GM12878 (cell line): ENCODE measurements at regions not wholly inside any gene's neighbourhood (a gene's known extent, or its start where the extent isn't known, plus 50 kb on each side); places are given as distances from the start of the nearest gene placed in this dataset.

Source experiments
- ATAC-seq: fragments of 200-7000 bp; cut with Tn5 transposase; 3 replicates; pipeline ENCODE4 v1.9.1; 2020; ENCODE audit warnings: mild to moderate bottlenecking, moderate library complexity
- BruUV-seq: library from RNA; stranded (reverse); fragments of 400-500 nt; replicated peaks from 2 replicates; lab custom pipeline; 2021; lab: Mats Ljungman, UMichigan
- CTCF ChIA-PET: fragments of 300-600 bp; sonication (Branson Sonifier 250); formaldehyde crosslinking; extraction: SDS; loops from one replicate; lab custom pipeline; 2021; ENCODE audit warnings: inconsistent platforms; lab: Yijun Ruan, JAX
- POLR2A ChIA-PET: fragments of 350-600 bp; formaldehyde crosslinking; extraction: SDS; loops from one replicate; lab custom pipeline; 2021; ENCODE audit warnings: inconsistent platforms; lab: Charles Lee
- RAD21 ChIA-PET: fragments of 300-600 bp; sonication (Branson Sonifier 250); formaldehyde crosslinking; loops from one replicate; lab custom pipeline; 2023; ENCODE audit warnings: antibody characterized with exemption; ENCODE audit not compliant: unreplicated experiment; lab: Charles Lee
- SMC1A ChIA-PET: fragments of 300-600 bp; sonication (Branson Sonifier 250); formaldehyde crosslinking; loops from one replicate; lab custom pipeline; 2023; ENCODE audit not compliant: unreplicated experiment, uncharacterized antibody; lab: Charles Lee
- DNase-seq: peaks from one replicate; pipeline ENCODE4 v3.0.0-alpha.2; 2011; ENCODE audit warnings: low read depth, low spot score
- FAIRE-seq: peaks from 3 replicates; lab custom pipeline; 2011; peaks lifted over from hg19 to GRCh38; lab: Jason Lieb, UNC
- H2AFZ ChIP-seq: 2 replicates; pipeline ENCODE4 v1.6.0; 2011; ENCODE audit warnings: low read depth, low read length, control low read depth; ENCODE audit not compliant: control insufficient read depth
- H3K27ac ChIP-seq: 2 replicates; pipeline ENCODE4 v1.5.1; 2011; ENCODE audit warnings: control low read depth; ENCODE audit not compliant: control insufficient read depth, insufficient read depth
- H3K27me3 ChIP-seq, 2 experiments: replicated peaks in 1 of 2; 2 replicates each; pipeline versions ENCODE4 v1.6.0 to v1.6.1; 2011; ENCODE audit warnings: low read length in 1 of 2; ENCODE audit not compliant: control insufficient read depth in 2 of 2, insufficient read depth in 2 of 2
- H3K36me3 ChIP-seq, 2 experiments: 2 replicates each; pipeline ENCODE4 v1.5.1; 2011; ENCODE audit warnings: low read length in 1 of 2; ENCODE audit not compliant: control insufficient read depth in 2 of 2, insufficient read depth in 2 of 2
- H3K4me1 ChIP-seq: 2 replicates; pipeline ENCODE4 v1.6.1; 2011; ENCODE audit warnings: mild to moderate bottlenecking, low read length, moderate library complexity, mixed read lengths; ENCODE audit not compliant: control insufficient read depth, insufficient read depth
- H3K4me2 ChIP-seq: 2 replicates; pipeline ENCODE4 v1.6.0; 2011; ENCODE audit warnings: control low read depth; ENCODE audit not compliant: control insufficient read depth, insufficient read depth
- H3K4me3 ChIP-seq: fragments of 200-600 bp; sonication (generic); 2 replicates; pipeline ENCODE4 v1.5.1; 2016
- H3K79me2 ChIP-seq: 2 replicates; pipeline ENCODE4 v1.6.0; 2011; ENCODE audit warnings: low read length; ENCODE audit not compliant: control insufficient read depth, insufficient read depth
- H3K9ac ChIP-seq: 2 replicates; pipeline ENCODE4 v1.8.0; 2011; ENCODE audit warnings: low read length, control low read depth, mixed read lengths; ENCODE audit not compliant: control insufficient read depth, insufficient read depth
- H3K9me3 ChIP-seq: replicated peaks from 3 replicates; pipeline ENCODE4 v1.5.1; 2011; ENCODE audit warnings: mild to moderate bottlenecking, low read length; ENCODE audit not compliant: control insufficient read depth, insufficient read depth
- H4K20me1 ChIP-seq: 2 replicates; pipeline ENCODE4 v1.6.0; 2011; ENCODE audit not compliant: control insufficient read depth, insufficient read depth
- ATF3 ChIP-seq: IDR thresholded peaks from 2 replicates; pipeline ENCODE4 v1.6.1; 2011; ENCODE audit warnings: low read depth, mild to moderate bottlenecking, low read length, moderate library complexity, borderline replicate concordance; ENCODE audit errors: extremely low read depth
- CEBPB ChIP-seq, 2 experiments: fragments of 150-350 bp in 1 of 2; IDR thresholded peaks; 2 replicates each; pipeline ENCODE4 v1.6.1; 2012 to 2014; ENCODE audit warnings: low read depth in 2 of 2, low read length in 2 of 2, borderline replicate concordance in 1 of 2, inconsistent platforms in 1 of 2
- EED ChIP-seq: sonication (generic); IDR thresholded peaks from 2 replicates; pipeline ENCODE4 v1.6.1; 2016; ENCODE audit warnings: antibody characterized with exemption, low read depth
- GABPA ChIP-seq: IDR thresholded peaks from 2 replicates; pipeline ENCODE4 v1.6.1; 2014; ENCODE audit warnings: antibody characterized with exemption, low read depth, mild to moderate bottlenecking, inconsistent platforms
- IKZF2 ChIP-seq, 2 experiments: fragments of 450-650 bp; IDR thresholded peaks; 2 replicates each; pipeline ENCODE4 v1.6.1; 2017; ENCODE audit warnings: mild to moderate bottlenecking in 2 of 2, moderate library complexity in 2 of 2
- MEF2A ChIP-seq: IDR thresholded peaks from 2 replicates; pipeline ENCODE4 v1.6.1; 2011; ENCODE audit warnings: low read depth, mild to moderate bottlenecking, low read length, moderate library complexity; ENCODE audit not compliant: insufficient read depth
- RCOR1 ChIP-seq: conservative IDR thresholded peaks from 2 replicates; pipeline ENCODE4 v1.6.1; 2012; ENCODE audit warnings: low read depth, low read length, improper control_type of control experiment
- SMC3 ChIP-seq: IDR thresholded peaks from 2 replicates; pipeline ENCODE4 v1.6.1; 2011; ENCODE audit warnings: low read length, improper control_type of control experiment, borderline replicate concordance
- SUPT20H ChIP-seq: IDR thresholded peaks from 2 replicates; pipeline ENCODE4 v1.6.1; 2011; ENCODE audit warnings: low read depth, mild to moderate bottlenecking, low read length, moderate library complexity, borderline replicate concordance; ENCODE audit not compliant: control insufficient read depth
- WRNIP1 ChIP-seq: IDR thresholded peaks from 2 replicates; pipeline ENCODE4 v1.6.1; 2011; ENCODE audit warnings: low read depth, low read length, improper control_type of control experiment, borderline replicate concordance
- WGBS: methylation state at CpG from one replicate; pipeline ENCODE4 v1.1.6; 2016; ENCODE audit warnings: low lambda C conversion rate; ENCODE audit not compliant: insufficient replicate concordance, insufficient coverage; ENCODE audit errors: missing lambda C conversion rate; 5-methylcytosine and 5-hydroxymethylcytosine counted together
- in situ Hi-C: fragments of 300-500 bp; cut with MboI; formaldehyde crosslinking; loops from 9 replicates; pipeline ENCODE4 v1.14.3; 2018; ENCODE audit warnings: mixed read lengths
- intact Hi-C: fragments of 100-400 bp; cut with micrococcal nuclease; formaldehyde crosslinking; loops from one replicate; pipeline ENCODE4 v1.14.2; 2022; ENCODE audit not compliant: unreplicated experiment
- TF ChIP-seq, protein P1 (sequence below): fragments of 450-650 bp; IDR thresholded peaks from 2 replicates; pipeline ENCODE4 v1.6.1; 2018; ENCODE audit warnings: mild to moderate bottlenecking, low read depth, moderate library complexity; ENCODE audit not compliant: partially characterized antibody

- no peaks in the 10 kb centered on the region for H3K9me3 ChIP-seq
- H3K27me3 ChIP-seq: no peaks in the 10 kb centered on the region
- H3K9ac ChIP-seq: no peak overlapping the region
- no peaks in the 10 kb centered on the region for H3K36me3 ChIP-seq
- ATAC-seq (no peak), DNase-seq (no peak), FAIRE-seq (no peak)
- ChIA-PET POLR2A (no interaction called here), RAD21 (interaction anchor here (1.3 kb wide), 1 partner anchor 33 kb away, joined by 4 read pairs; no protein-coding TSS in a partner anchor), CTCF (interaction anchor here (0.5 to 1.0 kb wide), 2 partner anchors 13 to 634 kb away, joined by 3 to 4 read pairs; no protein-coding TSS in a partner anchor), SMC1A (interaction anchor here (1.0 to 1.7 kb wide), 4 partner anchors 8 to 301 kb away, joined by 3 to 5 read pairs (median 4); no protein-coding TSS in a partner anchor)
- no peaks in the 10 kb centered on the region for H3K4me1 ChIP-seq
- no peak overlapping the region for H3K4me2 ChIP-seq
- intact Hi-C loops (no loop called here), in situ Hi-C loops (no loop called here)
- no peaks in the 10 kb centered on the region for H3K79me2 ChIP-seq
- no peak overlapping the region for H3K4me3 ChIP-seq
- BruUV-seq: no TSS peak
- no CpG with 5 or more reads among the region's 1 CpG for WGBS
- H3K27ac ChIP-seq: no peak overlapping the region
- no peak overlapping the region for H2AFZ ChIP-seq
- no peaks in the 10 kb centered on the region for H4K20me1 ChIP-seq
- no peak for TF ChIP-seq SUPT20H
- TF ChIP-seq RCOR1: no peak
Observed at GRCh38 chr5:56513141-56513540, 280.0 kb upstream of the ANKRD55 start.

- Histone ChIP-seq H3K9me3 (no peaks in the 10 kb centered on the region), H3K4me1 (no peaks in the 10 kb centered on the region), H3K27ac (no peak overlapping the region), H3K27me3 (no peaks in the 10 kb centered on the region), H3K36me3 (no peaks in the 10 kb centered on the region), H4K20me1 (no peaks in the 10 kb centered on the region), H2AFZ (no peak overlapping the region), H3K9ac (no peak overlapping the region), H3K4me2 (no peak overlapping the region), H3K4me3 (no peak overlapping the region), H3K79me2 (no peaks in the 10 kb centered on the region)
- intact Hi-C loops: no loop called here
- POLR2A ChIA-PET: interaction anchor here (0.6 kb wide), 1 partner anchor 186 kb away, joined by 3 read pairs; no protein-coding TSS in a partner anchor
- BruUV-seq: no TSS peak
- FAIRE-seq (no peak), ATAC-seq (peak; percentile 44), DNase-seq (no peak)
- 69% methylated on average over 6 of the region's 6 CpGs for WGBS
- RAD21 ChIA-PET: interaction anchor here (1.2 to 1.5 kb wide), 3 partner anchors 32 to 326 kb away, joined by 3 to 4 read pairs (median 3); no protein-coding TSS in a partner anchor
- CTCF ChIA-PET: interaction anchor here (1.0 to 1.1 kb wide), 2 partner anchors 14 to 59 kb away, joined by 3 to 4 read pairs; no protein-coding TSS in a partner anchor
- no peak for TF ChIP-seq GABPA
- no peak for TF ChIP-seq MEF2A
- TF ChIP-seq IKZF2 (IDR thresholded peaks at IDR 0.05): no peak
- TF ChIP-seq CEBPB (IDR thresholded peaks at IDR 0.05; ENCODE audit: borderline replicate concordance in 1 of 2, low read depth in 2 of 2, low read length in 2 of 2): no peak
- no peak for TF ChIP-seq SMC3
- TF ChIP-seq, protein P1, sequence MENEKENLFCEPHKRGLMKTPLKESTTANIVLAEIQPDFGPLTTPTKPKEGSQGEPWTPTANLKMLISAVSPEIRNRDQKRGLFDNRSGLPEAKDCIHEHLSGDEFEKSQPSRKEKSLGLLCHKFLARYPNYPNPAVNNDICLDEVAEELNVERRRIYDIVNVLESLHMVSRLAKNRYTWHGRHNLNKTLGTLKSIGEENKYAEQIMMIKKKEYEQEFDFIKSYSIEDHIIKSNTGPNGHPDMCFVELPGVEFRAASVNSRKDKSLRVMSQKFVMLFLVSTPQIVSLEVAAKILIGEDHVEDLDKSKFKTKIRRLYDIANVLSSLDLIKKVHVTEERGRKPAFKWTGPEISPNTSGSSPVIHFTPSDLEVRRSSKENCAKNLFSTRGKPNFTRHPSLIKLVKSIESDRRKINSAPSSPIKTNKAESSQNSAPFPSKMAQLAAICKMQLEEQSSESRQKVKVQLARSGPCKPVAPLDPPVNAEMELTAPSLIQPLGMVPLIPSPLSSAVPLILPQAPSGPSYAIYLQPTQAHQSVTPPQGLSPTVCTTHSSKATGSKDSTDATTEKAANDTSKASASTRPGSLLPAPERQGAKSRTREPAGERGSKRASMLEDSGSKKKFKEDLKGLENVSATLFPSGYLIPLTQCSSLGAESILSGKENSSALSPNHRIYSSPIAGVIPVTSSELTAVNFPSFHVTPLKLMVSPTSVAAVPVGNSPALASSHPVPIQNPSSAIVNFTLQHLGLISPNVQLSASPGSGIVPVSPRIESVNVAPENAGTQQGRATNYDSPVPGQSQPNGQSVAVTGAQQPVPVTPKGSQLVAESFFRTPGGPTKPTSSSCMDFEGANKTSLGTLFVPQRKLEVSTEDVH: no peak
- no peak for TF ChIP-seq WRNIP1
- TF ChIP-seq EED: no peak
- TF ChIP-seq ATF3: no peak
- SMC1A ChIA-PET: interaction anchor here (0.5 to 1.7 kb wide), 8 partner anchors 8 to 316 kb away, joined by 3 to 5 read pairs (median 3); no protein-coding TSS in a partner anchor
- in situ Hi-C loops: no loop called here
Observed at GRCh38 chr5:56512313-56512996, 279.3 kb upstream of the ANKRD55 start.
